Activated naive CD4-positive, alpha-beta T cell treated with anti-CD3 and anti-CD28 coated beads, Interleukin-2, amount 10 ng/mL, durations not matched to agents 7 days and 5 days (primary cell): ENCODE measurements at regions not wholly inside any gene's neighbourhood (a gene's known extent, or its start where the extent isn't known, plus 50 kb on each side); places are given as distances from the start of the nearest gene placed in this dataset.
"Not testable (repeated sequence)": the region's sequence is repeated elsewhere in the genome, so short reads cannot be mapped to it uniquely, and the experiment has no call there.

Experiments
- CTCF ChIA-PET: fragments of 350-600 bp; sonication (Branson Sonifier 250); formaldehyde crosslinking; loops from one replicate; lab custom pipeline; 2021; ENCODE audit warnings: antibody characterized with exemption; lab: Charles Lee
- DNase-seq: peaks from one replicate; pipeline ENCODE4 v3.0.0-alpha.2; 2020
- H3K27ac Mint-ChIP-seq: one replicate; pipeline ENCODE4 v1.8.0; 2021; ENCODE audit warnings: mild to moderate bottlenecking, moderate library complexity, mixed read lengths
- H3K27me3 Mint-ChIP-seq: one replicate; pipeline ENCODE4 v1.8.0; 2021; ENCODE audit warnings: mild to moderate bottlenecking, mixed read lengths
- H3K36me3 Mint-ChIP-seq: one replicate; pipeline ENCODE4 v1.8.0; 2021; ENCODE audit warnings: mixed read lengths
- H3K4me1 Mint-ChIP-seq: one replicate; pipeline ENCODE4 v1.8.0; 2021; ENCODE audit warnings: mixed read lengths
- H3K4me3 Mint-ChIP-seq: one replicate; pipeline ENCODE4 v1.8.0; 2021; ENCODE audit warnings: mild to moderate bottlenecking, moderate library complexity, mixed read lengths
- H3K9me3 Mint-ChIP-seq: one replicate; pipeline ENCODE4 v1.8.0; 2021; ENCODE audit warnings: mixed read lengths

DNA sequence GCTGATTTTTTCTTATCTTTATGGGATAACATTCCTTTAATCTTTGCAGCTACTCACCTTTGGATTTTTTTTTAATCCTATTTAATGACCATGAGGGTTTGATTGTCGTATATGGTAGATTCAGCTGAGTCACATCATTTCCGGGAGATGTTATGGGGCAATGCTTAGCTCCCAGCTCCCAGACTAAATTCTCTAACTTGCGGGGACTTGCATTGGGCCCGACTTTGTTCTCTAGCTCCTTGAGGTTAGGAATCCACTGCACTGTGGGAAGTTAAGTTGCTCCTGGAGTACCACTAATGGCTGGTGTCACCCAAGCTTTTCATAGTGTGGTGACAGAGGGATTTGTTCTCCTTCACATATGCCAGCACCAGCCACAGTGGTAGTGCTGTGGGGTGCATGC is 287.4 kb downstream of the TECRL start:
- CTCF ChIA-PET: no interaction called here
- DNase-seq: no peak
- no peaks in the 10 kb centered on the region for H3K4me1 Mint-ChIP-seq
- H3K9me3 Mint-ChIP-seq: peaks cover 10% of the 10 kb centered on the region
- no peaks in the 10 kb centered on the region for H3K27me3 Mint-ChIP-seq
- no peaks in the 10 kb centered on the region for H3K36me3 Mint-ChIP-seq
- H3K27ac Mint-ChIP-seq: no peak overlapping the region
- H3K4me3 Mint-ChIP-seq: no peak overlapping the region

DNA sequence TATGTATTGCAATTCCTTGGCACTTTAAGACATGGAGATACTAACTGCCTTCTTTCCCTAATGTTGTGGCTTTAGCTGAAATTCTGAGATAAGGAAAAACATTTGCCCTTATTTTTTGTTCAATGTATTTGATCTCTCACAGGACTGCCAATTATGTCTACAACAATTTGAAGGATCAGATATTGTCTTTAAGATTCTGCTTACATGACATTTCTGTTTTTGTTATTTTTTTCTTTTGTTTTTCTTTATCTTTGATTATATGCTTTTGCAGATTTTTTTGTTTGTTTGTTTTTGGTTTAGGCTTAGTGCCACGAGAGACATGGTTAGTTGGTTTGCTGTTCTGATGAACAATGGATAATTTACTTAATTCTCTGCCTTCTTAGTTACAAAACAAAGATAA is 303.3 kb downstream of the TECRL start:
- H3K4me3 Mint-ChIP-seq: no peak overlapping the region
- DNase-seq: no peak
- H3K4me1 Mint-ChIP-seq: no peaks in the 10 kb centered on the region
- peaks cover 2% of the 10 kb centered on the region for H3K9me3 Mint-ChIP-seq
- H3K36me3 Mint-ChIP-seq: no peaks in the 10 kb centered on the region
- no peaks in the 10 kb centered on the region for H3K27me3 Mint-ChIP-seq
- H3K27ac Mint-ChIP-seq: no peak overlapping the region
- CTCF ChIA-PET: no interaction called here

- no peak for DNase-seq
- CTCF ChIA-PET: no interaction called here
- Mint-ChIP-seq H3K4me1 (no peaks in the 10 kb centered on the region), H3K4me3 (no peak overlapping the region), H3K36me3 (no peaks in the 10 kb centered on the region), H3K27ac (no peak overlapping the region), H3K27me3 (no peaks in the 10 kb centered on the region), H3K9me3 (peaks cover 7% of the 10 kb centered on the region)
These were observed 313.9 kb downstream of the TECRL start for GRCh38 chr4:64095398-64095797.

GRCh38 chr4:64079316-64079715 is 329.9 kb downstream of the TECRL start:
- no peaks in the 10 kb centered on the region for H3K4me1 Mint-ChIP-seq
- no peak overlapping the region for H3K27ac Mint-ChIP-seq
- H3K27me3 Mint-ChIP-seq: no peaks in the 10 kb centered on the region
- DNase-seq: no peak
- CTCF ChIA-PET: no interaction called here
- H3K36me3 Mint-ChIP-seq: no peaks in the 10 kb centered on the region
- H3K4me3 Mint-ChIP-seq: no peak overlapping the region
- H3K9me3 Mint-ChIP-seq: peaks cover 4% of the 10 kb centered on the region

- H3K4me3 Mint-ChIP-seq: no peak overlapping the region
- H3K27ac Mint-ChIP-seq: no peak overlapping the region
- H3K36me3 Mint-ChIP-seq: no peaks in the 10 kb centered on the region
- peaks cover 10% of the 10 kb centered on the region for H3K9me3 Mint-ChIP-seq
- no peak for DNase-seq
- CTCF ChIA-PET: no interaction called here
- no peaks in the 10 kb centered on the region for H3K27me3 Mint-ChIP-seq
- H3K4me1 Mint-ChIP-seq: no peaks in the 10 kb centered on the region
These were observed 341.2 kb downstream of the TECRL start for GRCh38 chr4:64068096-64068495.

DNA sequence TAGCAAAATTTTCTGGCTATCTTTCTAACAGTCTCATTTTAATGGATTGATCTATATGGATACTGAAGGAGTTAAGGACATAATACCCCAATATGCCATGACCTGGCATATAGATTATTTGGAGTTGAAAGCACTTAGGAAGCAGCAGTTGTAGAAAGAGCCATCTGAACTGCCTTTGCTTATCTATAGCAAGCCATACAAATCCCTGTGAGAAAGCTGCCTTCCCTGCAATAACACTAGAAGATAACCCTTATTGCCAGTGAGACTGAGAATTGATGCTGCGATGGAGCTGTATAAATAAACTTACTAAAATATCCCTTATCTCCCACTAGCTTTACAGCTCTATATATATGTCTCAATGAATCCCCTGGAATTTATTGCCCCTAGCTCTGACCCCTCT is 346.3 kb downstream of the TECRL start:
- Mint-ChIP-seq H3K9me3 (peaks cover 6% of the 10 kb centered on the region), H3K4me1 (no peaks in the 10 kb centered on the region), H3K4me3 (no peak overlapping the region), H3K36me3 (no peaks in the 10 kb centered on the region), H3K27ac (no peak overlapping the region), H3K27me3 (no peaks in the 10 kb centered on the region)
- DNase-seq: no peak
- CTCF ChIA-PET: no interaction called here

DNA sequence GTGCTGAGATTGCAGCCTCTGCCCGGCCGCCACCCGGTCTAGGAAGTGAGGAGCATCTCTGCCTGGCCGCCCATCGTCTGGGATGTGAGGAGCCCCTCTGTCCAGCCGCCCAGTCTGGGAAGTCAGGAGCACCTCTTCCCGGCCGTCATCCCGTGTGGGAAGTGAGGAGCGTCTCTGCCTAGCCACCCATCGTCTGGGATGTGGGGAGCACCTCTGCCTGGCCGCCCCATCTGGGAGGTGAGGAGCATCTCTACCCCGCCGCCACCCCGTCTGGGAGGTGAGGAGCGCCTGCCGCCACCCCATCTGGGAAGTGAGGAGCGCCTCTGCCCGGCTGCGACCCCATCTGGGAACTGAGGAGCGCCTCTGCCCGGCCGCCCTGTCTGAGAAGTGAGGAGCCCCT is 372.2 kb downstream of the TECRL start:
- H3K4me1 Mint-ChIP-seq, H3K4me3 Mint-ChIP-seq, DNase-seq, H3K27me3 Mint-ChIP-seq, H3K36me3 Mint-ChIP-seq, H3K9me3 Mint-ChIP-seq, CTCF ChIA-PET, H3K27ac Mint-ChIP-seq: not testable (repeated sequence)

DNA sequence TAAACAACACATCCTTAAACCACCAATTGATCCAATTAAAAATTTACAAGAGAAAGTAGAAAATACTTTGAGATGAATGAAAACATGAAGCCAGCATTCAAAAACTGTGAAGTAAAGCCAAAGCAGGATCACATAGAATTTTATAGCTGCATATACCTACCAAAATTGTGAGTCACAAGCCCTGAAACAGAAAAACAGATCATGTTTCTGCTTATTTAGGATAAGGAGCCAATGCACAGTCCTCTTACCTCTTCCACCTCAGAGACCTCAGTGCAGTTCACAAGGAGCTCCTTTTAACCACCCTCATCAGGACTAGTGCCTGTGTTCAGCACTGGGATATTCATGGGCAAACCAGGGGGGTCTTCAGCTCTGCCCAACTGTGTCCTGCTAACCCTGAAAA is 386.7 kb downstream of the TECRL start:
- CTCF ChIA-PET: no interaction called here
- Mint-ChIP-seq H3K27me3 (no peaks in the 10 kb centered on the region), H3K27ac (no peak overlapping the region), H3K36me3 (no peaks in the 10 kb centered on the region), H3K4me1 (no peaks in the 10 kb centered on the region), H3K4me3 (no peak overlapping the region), H3K9me3 (peaks cover 17% of the 10 kb centered on the region)
- DNase-seq: no peak

DNA sequence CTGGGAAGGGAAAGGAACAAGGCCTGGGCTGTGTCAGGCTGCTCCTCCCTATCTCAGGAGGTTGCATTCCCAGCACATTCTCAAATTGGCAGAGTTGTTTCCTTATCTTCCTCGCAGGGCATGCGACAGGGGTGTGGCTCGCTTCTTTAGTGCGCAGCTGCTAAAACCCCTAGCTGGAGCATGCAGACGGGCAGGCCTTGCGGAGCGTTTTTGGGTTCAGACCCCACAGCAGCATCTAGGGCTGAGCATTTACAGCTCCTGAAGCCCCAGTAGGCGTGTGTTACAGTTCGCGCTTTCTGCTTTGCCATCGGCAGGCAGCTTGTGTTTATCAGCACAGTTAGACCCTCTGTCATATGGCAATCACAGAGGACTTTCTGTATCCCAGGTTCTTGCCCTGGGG is 392.4 kb downstream of the TECRL start:
- CTCF ChIA-PET: no interaction called here
- DNase-seq: no peak
- H3K27me3 Mint-ChIP-seq: no peaks in the 10 kb centered on the region
- no peaks in the 10 kb centered on the region for H3K36me3 Mint-ChIP-seq
- no peaks in the 10 kb centered on the region for H3K4me1 Mint-ChIP-seq
- H3K4me3 Mint-ChIP-seq: no peak overlapping the region
- no peak overlapping the region for H3K27ac Mint-ChIP-seq
- peaks cover 9% of the 10 kb centered on the region for H3K9me3 Mint-ChIP-seq

DNA sequence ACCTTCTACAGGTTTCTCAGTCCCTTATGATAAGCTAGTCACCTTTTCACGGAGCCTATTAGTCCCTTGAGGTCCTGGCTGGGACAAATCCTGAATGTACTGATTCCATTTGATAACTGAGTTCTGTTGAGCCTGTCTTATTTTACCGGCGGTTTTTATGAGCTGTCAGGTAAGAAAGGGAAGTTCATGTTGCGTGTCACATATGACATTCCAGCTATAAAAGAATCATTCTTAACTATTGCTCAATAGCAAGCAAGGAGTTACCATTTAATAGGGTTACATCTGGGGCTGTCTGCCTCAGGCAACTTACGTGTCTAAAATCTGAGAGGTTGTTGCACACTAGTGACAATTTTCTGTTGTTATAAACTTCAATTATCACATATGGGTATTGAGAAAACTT is 394.6 kb downstream of the TECRL start:
- Mint-ChIP-seq H3K4me1 (no peaks in the 10 kb centered on the region), H3K27me3 (no peaks in the 10 kb centered on the region), H3K9me3 (peaks cover 6% of the 10 kb centered on the region), H3K27ac (no peak overlapping the region), H3K4me3 (no peak overlapping the region), H3K36me3 (no peaks in the 10 kb centered on the region)
- DNase-seq: no peak
- CTCF ChIA-PET: no interaction called here

- no peak for DNase-seq
- Mint-ChIP-seq H3K4me1 (no peaks in the 10 kb centered on the region), H3K36me3 (no peaks in the 10 kb centered on the region), H3K4me3 (no peak overlapping the region), H3K27me3 (no peaks in the 10 kb centered on the region), H3K27ac (no peak overlapping the region), H3K9me3 (peaks cover 17% of the 10 kb centered on the region)
- CTCF ChIA-PET: no interaction called here
These were observed 407.9 kb downstream of the TECRL start for GRCh38 chr4:64001229-64001898.

DNA sequence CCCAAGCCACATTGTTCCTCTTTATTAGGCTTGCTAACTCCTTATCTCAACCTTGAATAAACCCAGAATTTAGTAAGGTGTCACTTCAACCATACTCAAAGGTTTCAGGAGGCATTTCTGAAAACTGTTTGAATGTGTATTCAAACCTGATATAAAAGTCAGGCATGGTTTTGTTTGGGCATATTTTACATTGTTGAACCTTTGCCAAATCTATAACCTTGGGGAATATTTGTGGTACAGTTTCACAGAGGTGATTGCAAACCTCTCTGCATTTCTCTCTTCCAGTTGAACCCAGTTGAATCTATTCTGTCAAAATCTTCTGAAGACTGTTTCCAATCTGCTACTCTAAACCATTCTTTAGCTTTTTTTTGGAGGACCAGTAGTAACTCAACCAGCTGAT is 409.0 kb downstream of the TECRL start:
- peaks cover 20% of the 10 kb centered on the region for H3K9me3 Mint-ChIP-seq
- no peaks in the 10 kb centered on the region for H3K36me3 Mint-ChIP-seq
- H3K4me3 Mint-ChIP-seq: no peak overlapping the region
- no peak overlapping the region for H3K27ac Mint-ChIP-seq
- CTCF ChIA-PET: no interaction called here
- no peaks in the 10 kb centered on the region for H3K27me3 Mint-ChIP-seq
- no peaks in the 10 kb centered on the region for H3K4me1 Mint-ChIP-seq
- DNase-seq: no peak

GRCh38 chr4:63986253-63986652 is 423.0 kb downstream of the TECRL start:
- no peak overlapping the region for H3K27ac Mint-ChIP-seq
- peaks cover 18% of the 10 kb centered on the region for H3K9me3 Mint-ChIP-seq

DNA sequence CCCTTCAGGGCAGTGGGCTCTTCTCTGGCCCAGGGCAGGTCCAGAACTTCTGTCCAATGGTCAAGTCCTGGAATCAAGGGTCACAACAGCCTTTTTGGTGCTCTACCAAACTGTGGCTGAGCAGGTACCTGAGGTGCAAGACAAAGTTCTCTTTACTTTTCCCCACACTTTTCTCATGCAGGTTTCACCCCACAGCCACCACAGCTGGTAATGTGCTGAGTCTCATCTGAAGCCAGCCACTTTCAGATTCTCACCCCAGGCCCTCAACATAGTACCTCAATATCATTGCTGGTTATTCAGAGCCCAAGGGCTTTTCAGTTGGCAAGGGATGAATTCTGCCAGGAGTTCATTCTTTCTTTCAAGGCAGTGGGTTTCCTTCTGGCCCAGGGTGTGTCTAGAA is 426.0 kb downstream of the TECRL start:
- Mint-ChIP-seq H3K9me3 (peaks cover 15% of the 10 kb centered on the region), H3K4me3 (no peak overlapping the region), H3K36me3 (no peaks in the 10 kb centered on the region), H3K27me3 (no peaks in the 10 kb centered on the region), H3K27ac (no peak overlapping the region), H3K4me1 (no peaks in the 10 kb centered on the region)
- CTCF ChIA-PET: no interaction called here
- DNase-seq: no peak

More at GRCh38 chr4:63986253-63986652, 423.0 kb downstream of the TECRL start:
- Mint-ChIP-seq H3K4me3 (no peak overlapping the region), H3K36me3 (no peaks in the 10 kb centered on the region), H3K4me1 (no peaks in the 10 kb centered on the region), H3K27me3 (no peaks in the 10 kb centered on the region)
- CTCF ChIA-PET: no interaction called here
- no peak for DNase-seq

DNA sequence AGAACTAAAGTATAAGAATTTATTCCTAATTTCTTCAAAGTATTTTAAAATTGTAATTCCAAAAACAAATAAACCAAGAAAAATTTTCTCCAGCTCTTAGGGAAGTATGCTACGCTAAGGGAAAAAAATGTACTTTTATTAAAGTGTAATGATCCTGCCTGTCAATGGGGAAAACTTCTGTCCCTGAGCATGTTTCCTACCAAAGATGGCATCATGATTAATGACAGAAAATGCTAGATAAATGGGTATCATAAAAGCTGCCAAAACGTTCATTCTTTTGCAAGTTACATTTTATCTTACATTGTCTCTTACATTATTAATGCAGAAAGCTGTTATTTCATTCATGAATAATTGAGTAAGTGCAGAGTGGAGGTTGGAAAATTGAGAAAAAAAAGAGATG is 443.4 kb downstream of the TECRL start:
- Mint-ChIP-seq H3K27ac (no peak overlapping the region), H3K27me3 (no peaks in the 10 kb centered on the region), H3K9me3 (peaks cover 10% of the 10 kb centered on the region), H3K36me3 (no peaks in the 10 kb centered on the region), H3K4me3 (no peak overlapping the region), H3K4me1 (no peaks in the 10 kb centered on the region)
- no peak for DNase-seq
- CTCF ChIA-PET: no interaction called here
